GM23338 (cell line): ENCODE measurements at regions not wholly inside any gene's neighbourhood (a gene's known extent, or its start where the extent isn't known, plus 50 kb on each side); places are given as distances from the start of the nearest gene placed in this dataset.

ENCODE experiments used
- ATAC-seq: fragments of 200-7000 bp; cut with Tn5 transposase; 3 replicates; pipeline ENCODE4 v1.9.1; 2020
- DNase-seq: peaks from one replicate; pipeline ENCODE4 v3.0.0-alpha.2; 2015; ENCODE audit warnings: low spot score
- H2AFZ ChIP-seq: fragments of 200-600 bp; sonication (generic); 2 replicates; pipeline ENCODE4 v1.8.0; 2016; ENCODE audit warnings: antibody characterized with exemption, mild to moderate bottlenecking, moderate library complexity
- H3F3A ChIP-seq: fragments of 200-600 bp; sonication (generic); replicated peaks from 2 replicates; pipeline ENCODE4 v1.8.0; 2017; ENCODE audit warnings: antibody characterized with exemption, mixed run types, low read depth
- H3K27ac ChIP-seq: fragments of 200-600 bp; sonication (generic); 2 replicates; pipeline ENCODE4 v1.6.1; 2016; ENCODE audit warnings: low read depth
- H3K27me3 ChIP-seq: fragments of 200-600 bp; sonication (generic); 2 replicates; pipeline ENCODE4 v1.8.0; 2016; ENCODE audit warnings: mild to moderate bottlenecking, mixed run types, moderate library complexity; ENCODE audit not compliant: insufficient read depth
- H3K36me3 ChIP-seq: fragments of 200-600 bp; sonication (generic); 2 replicates; pipeline ENCODE4 v1.8.0; 2016; ENCODE audit warnings: mild to moderate bottlenecking; ENCODE audit not compliant: insufficient read depth
- H3K4me1 ChIP-seq: fragments of 200-600 bp; sonication (generic); 2 replicates; pipeline ENCODE4 v1.8.0; 2016; ENCODE audit warnings: mild to moderate bottlenecking, moderate library complexity; ENCODE audit not compliant: insufficient read depth
- H3K4me2 ChIP-seq: fragments of 200-600 bp; sonication (generic); 2 replicates; pipeline ENCODE4 v1.7.1; 2017; ENCODE audit warnings: mixed run types
- H3K4me3 ChIP-seq: fragments of 200-600 bp; sonication (generic); 2 replicates; pipeline ENCODE4 v1.6.1; 2016; ENCODE audit warnings: mixed run types
- H3K79me2 ChIP-seq: fragments of 200-600 bp; sonication (generic); replicated peaks from 2 replicates; pipeline ENCODE4 v1.8.0; 2017; ENCODE audit warnings: mild to moderate bottlenecking; ENCODE audit not compliant: insufficient read depth
- H3K9me2 ChIP-seq: fragments of 200-600 bp; sonication (generic); 2 replicates; pipeline ENCODE4 v1.8.0; 2017; ENCODE audit not compliant: insufficient read depth
- H4K20me1 ChIP-seq: fragments of 200-600 bp; sonication (generic); replicated peaks from 2 replicates; pipeline ENCODE4 v1.8.0; 2017; ENCODE audit warnings: mild to moderate bottlenecking; ENCODE audit not compliant: insufficient read depth
- H3K27ac Mint-ChIP-seq: 2 replicates; pipeline ENCODE4 v1.8.0; 2020; ENCODE audit warnings: inconsistent platforms, mild to moderate bottlenecking, moderate library complexity, mixed read lengths
- H3K27me3 Mint-ChIP-seq: 3 replicates; pipeline ENCODE4 v1.8.0; 2022; ENCODE audit warnings: low read depth, mild to moderate bottlenecking, moderate library complexity, mixed read lengths, inconsistent platforms; ENCODE audit not compliant: insufficient read depth, poor library complexity
- H3K36me3 Mint-ChIP-seq: 3 replicates; pipeline ENCODE4 v1.8.0; 2021; ENCODE audit warnings: low read depth, mild to moderate bottlenecking, inconsistent platforms, moderate library complexity, mixed read lengths
- H3K4me1 Mint-ChIP-seq: 3 replicates; pipeline ENCODE4 v1.8.0; 2020; ENCODE audit warnings: mild to moderate bottlenecking, inconsistent platforms, mixed read lengths
- H3K4me3 Mint-ChIP-seq: 3 replicates; pipeline ENCODE4 v1.8.0; 2021; ENCODE audit warnings: moderate library complexity, mild to moderate bottlenecking, inconsistent platforms, mixed read lengths
- H3K9me3 Mint-ChIP-seq: 3 replicates; pipeline ENCODE4 v1.8.0; 2020; ENCODE audit warnings: moderate library complexity, mild to moderate bottlenecking, inconsistent platforms, mixed read lengths
- CREB1 ChIP-seq: fragments of 250-450 bp; sonication (Bioruptor Pico); IDR thresholded peaks from 2 replicates; pipeline ENCODE4 v1.5.0; 2020; ENCODE audit warnings: low read depth, mild to moderate bottlenecking, moderate library complexity
- CTCF ChIP-seq, 2 experiments: fragments of 200-600 bp in 1 of 2; sonication (generic) in 1 of 2; conservative IDR thresholded peaks; 2 replicates each; pipeline versions ENCODE4 v1.5.1 to v1.6.1; 2016 to 2017; ENCODE audit warnings: antibody characterized with exemption in 2 of 2, low read depth in 2 of 2, mild to moderate bottlenecking in 2 of 2, moderate library complexity in 1 of 2
- ETS1 ChIP-seq: IDR thresholded peaks from 2 replicates; pipeline ENCODE4 v1.6.1; 2016; ENCODE audit warnings: antibody characterized with exemption
- EZH2 ChIP-seq: fragments of 200-600 bp; sonication (generic); IDR thresholded peaks from one replicate; pipeline ENCODE4 v1.8.0; 2017; ENCODE audit warnings: antibody characterized with exemption, mild to moderate bottlenecking, low read depth; ENCODE audit not compliant: unreplicated experiment
- EZH2phosphoT487 ChIP-seq: fragments of 200-600 bp; sonication (generic); IDR thresholded peaks from one replicate; pipeline ENCODE4 v1.8.1; 2018; ENCODE audit warnings: antibody characterized with exemption; ENCODE audit not compliant: unreplicated experiment
- JUNB ChIP-seq: IDR thresholded peaks from one replicate; pipeline ENCODE4 v1.6.1; 2016; ENCODE audit warnings: antibody characterized with exemption; ENCODE audit not compliant: unreplicated experiment
- NANOG ChIP-seq: IDR thresholded peaks from 2 replicates; pipeline ENCODE4 v1.6.1; 2016; ENCODE audit warnings: antibody characterized with exemption, borderline replicate concordance
- POLR2AphosphoS5 ChIP-seq: IDR thresholded peaks from 2 replicates; pipeline ENCODE4 v1.6.1; 2016; ENCODE audit warnings: antibody characterized with exemption, low read depth
- REST ChIP-seq: IDR thresholded peaks from one replicate; pipeline ENCODE4 v1.6.1; 2018; ENCODE audit warnings: antibody characterized with exemption; ENCODE audit not compliant: unreplicated experiment
- STAT1 ChIP-seq: IDR thresholded peaks from one replicate; pipeline ENCODE4 v1.6.1; 2016; ENCODE audit warnings: antibody characterized with exemption; ENCODE audit not compliant: unreplicated experiment
- ZNF114 ChIP-seq: fragments of 250-450 bp; sonication (Bioruptor Pico); IDR thresholded peaks from 2 replicates; pipeline ENCODE4 v1.5.0; 2020; ENCODE audit warnings: mild to moderate bottlenecking, moderate library complexity
- ZNF331 ChIP-seq: fragments of 250-450 bp; sonication (Bioruptor Pico); IDR thresholded peaks from 2 replicates; pipeline ENCODE4 v1.5.0; 2020; ENCODE audit warnings: low read depth, mild to moderate bottlenecking, moderate library complexity
- ZNF462 ChIP-seq: fragments of 250-450 bp; sonication (Bioruptor Pico); IDR thresholded peaks from 2 replicates; pipeline ENCODE4 v1.5.0; 2020; ENCODE audit warnings: mild to moderate bottlenecking, moderate library complexity

- H3K27me3 ChIP-seq: no peaks in the 10 kb centered on the region
- H3K36me3 ChIP-seq: no peaks in the 10 kb centered on the region
- no peak overlapping the region for H3K4me3 ChIP-seq
- Mint-ChIP-seq H3K4me1 (no peaks in the 10 kb centered on the region), H3K9me3 (no peaks in the 10 kb centered on the region), H3K36me3 (no peaks in the 10 kb centered on the region), H3K4me3 (no peak overlapping the region), H3K27me3 (no peaks in the 10 kb centered on the region), H3K27ac (no peak overlapping the region)
- H3K4me1 ChIP-seq: no peaks in the 10 kb centered on the region
- H4K20me1 ChIP-seq: no peaks in the 10 kb centered on the region
- H3K9me2 ChIP-seq: no peaks in the 10 kb centered on the region; the same call in 1 of the 2 replicates
- DNase-seq (no peak), ATAC-seq (no peak)
- no peak overlapping the region for H3K4me2 ChIP-seq
- H3F3A ChIP-seq: no peaks in the 10 kb centered on the region
- no peaks in the 10 kb centered on the region for H3K79me2 ChIP-seq
- H3K27ac ChIP-seq: no peak overlapping the region
- no peak for TF ChIP-seq EZH2
- TF ChIP-seq POLR2AphosphoS5: no peak
- no peak for TF ChIP-seq ZNF462
- TF ChIP-seq ETS1: no peak
- TF ChIP-seq ZNF331 (CRISPR knock-in tag): no peak
- TF ChIP-seq EZH2phosphoT487: no peak
- no peak for TF ChIP-seq STAT1
- TF ChIP-seq CREB1 (CRISPR knock-in tag): no peak
- no peak for TF ChIP-seq JUNB
- TF ChIP-seq REST: no peak
- no peak for TF ChIP-seq NANOG
- no peak for TF ChIP-seq ZNF114 (CRISPR knock-in tag)
- no peak for TF ChIP-seq CTCF (conservative IDR thresholded peaks at IDR 0.05; ENCODE audit: low read depth in 2 of 2)
- no peak overlapping the region for H2AFZ ChIP-seq
These were observed 127.4 kb downstream of the RASSF9 start for GRCh38 chr12:85708775-85709174.
